GM06990 (cell line): ENCODE measurements at regions not wholly inside any gene's neighbourhood (a gene's known extent, or its start where the extent isn't known, plus 50 kb on each side); places are given as distances from the start of the nearest gene placed in this dataset.

Source experiments
- DNase-seq: peaks from one replicate; pipeline ENCODE4 v3.0.0-alpha.2; 2011; ENCODE audit not compliant: insufficient read length; ENCODE audit errors: extremely low read depth
- H3K27me3 ChIP-seq: replicated peaks from 2 replicates; pipeline ENCODE4 v1.6.0; 2011; ENCODE audit warnings: low read length; ENCODE audit not compliant: control insufficient read depth, insufficient read depth
- H3K36me3 ChIP-seq: 2 replicates; pipeline ENCODE4 v1.5.1; 2011; ENCODE audit warnings: low read length; ENCODE audit not compliant: control insufficient read depth, insufficient read depth
- H3K4me3 ChIP-seq: replicated peaks from 2 replicates; pipeline ENCODE4 v1.5.1; 2011; ENCODE audit warnings: low read depth, mild to moderate bottlenecking, control low read depth, low read length
- CTCF ChIP-seq: IDR thresholded peaks from 2 replicates; pipeline ENCODE4 v1.5.1; 2011; ENCODE audit warnings: low read length, control low read depth, mild to moderate bottlenecking, inconsistent platforms; ENCODE audit not compliant: insufficient read depth, poor library complexity, severe bottlenecking

GRCh38 chr15:31157644-31158069 lies 56.1 kb upstream of the TRPM1 start:
- TF ChIP-seq CTCF = no peak
- no peaks in the 10 kb centered on the region; the same call in 1 of the 2 replicates for H3K27me3 ChIP-seq
- H3K36me3 ChIP-seq = no peaks in the 10 kb centered on the region
- no peak overlapping the region for H3K4me3 ChIP-seq
- no peak for DNase-seq

GRCh38 chr15:31158858-31159569 lies 57.5 kb upstream of the TRPM1 start:
- Histone ChIP-seq H3K36me3 (no peaks in the 10 kb centered on the region), H3K27me3 (no peaks in the 10 kb centered on the region; the same call in 1 of the 2 replicates), H3K4me3 (no peak overlapping the region)
- no peak for TF ChIP-seq CTCF
- DNase-seq = no peak

GRCh38 chr15:31159837-31160236 lies 58.3 kb upstream of the TRPM1 start:
- Histone ChIP-seq H3K4me3 (no peak overlapping the region), H3K36me3 (no peaks in the 10 kb centered on the region), H3K27me3 (no peaks in the 10 kb centered on the region; the same call in 1 of the 2 replicates)
- TF ChIP-seq CTCF = no peak
- DNase-seq = no peak

GRCh38 chr15:31160297-31160696 lies 58.8 kb upstream of the TRPM1 start:
- Histone ChIP-seq H3K4me3 (no peak overlapping the region), H3K27me3 (no peaks in the 10 kb centered on the region; the same call in 1 of the 2 replicates), H3K36me3 (no peaks in the 10 kb centered on the region)
- TF ChIP-seq CTCF = no peak
- no peak for DNase-seq

GRCh38 chr15:31160740-31161495 lies 59.4 kb upstream of the TRPM1 start:
- no peak for DNase-seq
- H3K36me3 ChIP-seq = no peaks in the 10 kb centered on the region
- no peak overlapping the region for H3K4me3 ChIP-seq
- no peak for TF ChIP-seq CTCF
- H3K27me3 ChIP-seq = no peaks in the 10 kb centered on the region; the same call in 1 of the 2 replicates
